ENCODE measurements at regions not wholly inside any gene's neighbourhood (a gene's known extent, or its start where the extent isn't known, plus 50 kb on each side); places are given as distances from the start of the nearest gene placed in this dataset.

GRCh38 chr9:119044806-119045205 lies 324.4 kb downstream of the BRINP1 start:
- H3K23me2 ChIP-seq (ENCODE audit: insufficient read length, low read depth, low read length, poor library complexity, severe bottlenecking): no peaks in the 10 kb centered on the region
- H2BK15ac ChIP-seq (ENCODE audit: low read depth, low read length): no peak overlapping the region
- no peaks in the 10 kb centered on the region for H4K20me1 ChIP-seq (ENCODE audit: control insufficient read depth, insufficient read depth, insufficient read length)
- no peak overlapping the region for H3T11ph ChIP-seq (ENCODE audit: low read length)
- H2AK5ac ChIP-seq (ENCODE audit: insufficient read length, low read length): no peak overlapping the region
- no peak overlapping the region for H2AFZ ChIP-seq (ENCODE audit: low read length)
- H2BK5ac ChIP-seq (ENCODE audit: insufficient read length, low read length): no peak overlapping the region
- Mint-ChIP-seq H3K27me3 (ENCODE audit: low read depth) (no peaks in the 10 kb centered on the region), H3K27ac (no peak overlapping the region), H3K4me3 (no peak overlapping the region), H3K4me1 (peaks cover 28 to 30% of the 10 kb centered on the region in 2 experiments), H3K9me3 (peaks cover 0 to 3% of the 10 kb centered on the region in 2 experiments; a peak in 1 of 5 replicates), H3K36me3 (ENCODE audit: insufficient read depth in 1 of 3, low read depth in 3 of 3) (no peaks in the 10 kb centered on the region; a peak in 1 of 7 replicates)
- H3K27me3 ChIP-seq (ENCODE audit: insufficient read depth, low read length): no peaks in the 10 kb centered on the region
- WGBS (ENCODE audit: extremely low coverage, insufficient read length, low lambda C conversion rate): no CpG with 5 or more reads among the region's 1 CpG
- H2BK20ac ChIP-seq (ENCODE audit: low read depth, low read length, poor library complexity, severe bottlenecking): no peak overlapping the region
- H3K27ac ChIP-seq (ENCODE audit: insufficient read length, low read depth, low read length): no peak overlapping the region
- no peak overlapping the region for H3K4ac ChIP-seq (ENCODE audit: low read depth, low read length)
- no peak for TF ChIP-seq CTCF (conservative IDR thresholded peaks at IDR 0.05)
- no peak overlapping the region for H3K18ac ChIP-seq (ENCODE audit: insufficient read length, low read depth, low read length)
- H4K5ac ChIP-seq (ENCODE audit: insufficient read length, low read depth, low read length): no peak overlapping the region
- no peak overlapping the region for H2BK12ac ChIP-seq (ENCODE audit: insufficient read length, low read depth, low read length)
- no peak for DNase-seq
- H3K14ac ChIP-seq (ENCODE audit: insufficient read depth, low read length): no peak overlapping the region
- no peaks in the 10 kb centered on the region for H3K9me3 ChIP-seq (ENCODE audit: control insufficient read depth, low read depth, low read length)
- H4K91ac ChIP-seq (ENCODE audit: insufficient read length, low read depth, low read length): no peak overlapping the region
- no peaks in the 10 kb centered on the region for H3K79me2 ChIP-seq (ENCODE audit: insufficient read depth, low read length)
- H3K56ac ChIP-seq (ENCODE audit: insufficient read length, low read depth, low read length): no peak overlapping the region
- H3K79me1 ChIP-seq (ENCODE audit: insufficient read depth, low read depth, low read length, poor library complexity, severe bottlenecking): no peaks in the 10 kb centered on the region
- H3K23ac ChIP-seq (ENCODE audit: insufficient read length, low read depth, low read length): no peak overlapping the region
- H3K4me2 ChIP-seq (ENCODE audit: insufficient read depth, insufficient read length, low read length): no peak overlapping the region
- H2BK120ac ChIP-seq (ENCODE audit: low read depth, low read length, poor library complexity, severe bottlenecking): no peak overlapping the region
- H4K8ac ChIP-seq (replicated peaks; ENCODE audit: insufficient read length, low read depth, low read length): no peak overlapping the region
- H3K4me1 ChIP-seq (ENCODE audit: insufficient read depth, low read length): peaks cover 3% of the 10 kb centered on the region; the same call in 1 of the 2 replicates
- no peak overlapping the region for H3K9ac ChIP-seq (ENCODE audit: extremely low read depth, insufficient read length, low read length)

Data from H9 (cell line).